Peyer's patch (tissue), 4 donors: ENCODE measurements at regions not wholly inside any gene's neighbourhood (a gene's known extent, or its start where the extent isn't known, plus 50 kb on each side); places are given as distances from the start of the nearest gene placed in this dataset.

Source experiments
- DNase-seq, 3 donors: peaks; one replicate each; pipeline ENCODE4 v3.0.0-alpha.2; 2017 to 2019
- H3K27ac ChIP-seq, 4 donors: fragments of 200-600 bp; sonication (generic); one replicate each; pipeline ENCODE4 v1.5.1; 2016 to 2019
- H3K27me3 ChIP-seq, 2 donors: fragments of 200-600 bp; sonication (generic); one replicate each; pipeline ENCODE4 v1.5.1; 2019
- H3K36me3 ChIP-seq, 3 donors: fragments of 200-600 bp; sonication (generic); one replicate each; pipeline ENCODE4 v1.5.1; 2016 to 2019
- H3K4me1 ChIP-seq, 4 donors: fragments of 200-600 bp; sonication (generic); one replicate each; pipeline ENCODE4 v1.5.1; 2016 to 2019
- H3K4me3 ChIP-seq, 4 donors: fragments of 200-600 bp; sonication (generic); 1 replicate in 3 of 4; 2 replicates in 1 of 4; pipeline ENCODE4 v1.5.1; 2016 to 2019; ENCODE audit warnings: mild to moderate bottlenecking in 1 of 4
- H3K9me3 ChIP-seq, 4 donors: fragments of 200-600 bp; sonication (generic); one replicate each; pipeline ENCODE4 v1.5.1; 2016 to 2019; ENCODE audit warnings: mild to moderate bottlenecking in 1 of 4
- CTCF ChIP-seq, 6 experiments: fragments of 450-650 bp in 4 of 6; fragments of 200-600 bp in 2 of 6; sonication (generic) in 1 of 6; IDR thresholded peaks; one replicate each; pipeline ENCODE4 v1.5.1; 2017 to 2019; ENCODE audit warnings: antibody characterized with exemption in 6 of 6, mild to moderate bottlenecking in 3 of 6, moderate library complexity in 1 of 6
- POLR2A ChIP-seq, 2 donors: fragments of 450-650 bp; IDR thresholded peaks; one replicate each; pipeline ENCODE4 v1.5.1; 2017; ENCODE audit warnings: antibody characterized with exemption in 2 of 2, mild to moderate bottlenecking in 2 of 2, moderate library complexity in 2 of 2

DNA sequence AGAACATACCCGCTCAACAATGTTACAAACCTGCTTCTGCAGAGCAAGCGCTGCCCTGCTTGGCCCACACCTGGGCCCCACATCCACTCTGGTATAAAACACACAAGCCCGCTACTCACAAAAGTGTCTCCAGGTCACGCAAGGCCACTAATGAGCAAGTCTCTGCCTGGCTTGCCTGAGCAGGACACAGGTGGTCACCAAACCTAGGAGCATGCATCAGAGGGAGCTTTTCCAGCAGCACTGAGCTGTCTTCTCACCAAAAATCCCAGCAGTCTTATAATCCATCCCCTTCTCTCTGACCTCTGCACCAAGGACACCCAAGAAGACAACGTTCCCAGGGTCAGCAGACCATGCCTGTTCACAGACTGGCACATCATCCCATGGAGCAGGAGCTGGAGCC, 100.8 kb downstream of the DLL1 start:
- Histone ChIP-seq H3K27ac (no peak overlapping the region), H3K9me3 (no peaks in the 10 kb centered on the region), H3K27me3 (no peaks in the 10 kb centered on the region), H3K4me3 (no peak overlapping the region), H3K36me3 (no peaks in the 10 kb centered on the region), H3K4me1 (no peaks in the 10 kb centered on the region)
- no peak for DNase-seq
- TF ChIP-seq POLR2A (IDR thresholded peaks at IDR 0.05) (no peak), CTCF (IDR thresholded peaks at IDR 0.05) (no peak)

DNA sequence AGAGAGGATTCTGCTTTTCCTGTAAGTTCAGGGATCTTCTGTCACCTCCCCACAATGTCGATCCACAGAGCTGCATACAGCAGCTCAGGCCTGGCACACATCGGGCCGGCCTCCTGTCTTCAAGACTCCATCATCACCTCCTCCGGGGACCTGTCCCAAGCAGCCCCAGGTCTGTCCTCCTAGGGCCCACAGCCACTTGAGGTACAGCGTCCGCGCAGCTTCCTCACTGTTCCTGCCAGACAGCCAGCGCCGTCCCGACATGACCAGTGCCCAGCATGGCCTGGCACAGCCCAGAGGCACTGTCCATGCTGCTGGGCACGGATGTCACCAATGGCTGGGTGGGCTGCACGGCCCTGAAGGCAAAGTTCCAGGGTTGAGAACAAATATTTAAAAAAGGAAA, 101.6 kb downstream of the DLL1 start:
- Histone ChIP-seq H3K27me3 (no peaks in the 10 kb centered on the region), H3K36me3 (no peaks in the 10 kb centered on the region), H3K27ac (no peak overlapping the region), H3K9me3 (no peaks in the 10 kb centered on the region), H3K4me3 (no peak overlapping the region), H3K4me1 (no peaks in the 10 kb centered on the region)
- DNase-seq, result peak in 1 of 3 donors; percentile 37
- TF ChIP-seq CTCF (IDR thresholded peaks at IDR 0.05) (no peak), POLR2A (IDR thresholded peaks at IDR 0.05) (no peak)

DNA sequence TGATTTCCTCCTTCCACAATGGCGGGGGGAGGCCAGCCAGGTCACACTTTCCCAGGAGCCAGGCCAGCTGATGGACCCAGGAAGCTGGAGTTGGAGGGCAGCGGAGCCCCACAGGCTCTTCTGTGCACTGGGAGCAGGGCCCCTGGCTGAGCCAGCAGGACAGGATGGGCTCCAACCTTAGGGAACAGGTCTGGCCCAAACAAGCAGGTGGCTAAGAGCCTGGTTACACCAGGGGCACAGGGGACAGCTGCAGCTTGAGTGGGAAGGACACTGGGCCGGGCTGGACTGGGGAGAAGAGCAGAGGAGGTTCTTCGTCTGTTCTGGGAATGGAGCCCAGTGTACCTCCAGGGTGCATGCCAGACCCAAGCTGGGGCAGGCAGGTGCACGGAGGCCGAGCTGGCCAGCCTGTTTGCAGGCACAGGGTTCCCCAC, 102.3 kb downstream of the DLL1 start:
- Histone ChIP-seq H3K27ac (no peak overlapping the region), H3K36me3 (no peaks in the 10 kb centered on the region), H3K9me3 (no peaks in the 10 kb centered on the region), H3K4me3 (no peak overlapping the region), H3K4me1 (no peaks in the 10 kb centered on the region), H3K27me3 (no peaks in the 10 kb centered on the region)
- DNase-seq, result peak in 1 of 3 donors; percentile 29
- no peak for TF ChIP-seq POLR2A (IDR thresholded peaks at IDR 0.05)
- TF ChIP-seq CTCF (IDR thresholded peaks at IDR 0.05), result no peak

DNA sequence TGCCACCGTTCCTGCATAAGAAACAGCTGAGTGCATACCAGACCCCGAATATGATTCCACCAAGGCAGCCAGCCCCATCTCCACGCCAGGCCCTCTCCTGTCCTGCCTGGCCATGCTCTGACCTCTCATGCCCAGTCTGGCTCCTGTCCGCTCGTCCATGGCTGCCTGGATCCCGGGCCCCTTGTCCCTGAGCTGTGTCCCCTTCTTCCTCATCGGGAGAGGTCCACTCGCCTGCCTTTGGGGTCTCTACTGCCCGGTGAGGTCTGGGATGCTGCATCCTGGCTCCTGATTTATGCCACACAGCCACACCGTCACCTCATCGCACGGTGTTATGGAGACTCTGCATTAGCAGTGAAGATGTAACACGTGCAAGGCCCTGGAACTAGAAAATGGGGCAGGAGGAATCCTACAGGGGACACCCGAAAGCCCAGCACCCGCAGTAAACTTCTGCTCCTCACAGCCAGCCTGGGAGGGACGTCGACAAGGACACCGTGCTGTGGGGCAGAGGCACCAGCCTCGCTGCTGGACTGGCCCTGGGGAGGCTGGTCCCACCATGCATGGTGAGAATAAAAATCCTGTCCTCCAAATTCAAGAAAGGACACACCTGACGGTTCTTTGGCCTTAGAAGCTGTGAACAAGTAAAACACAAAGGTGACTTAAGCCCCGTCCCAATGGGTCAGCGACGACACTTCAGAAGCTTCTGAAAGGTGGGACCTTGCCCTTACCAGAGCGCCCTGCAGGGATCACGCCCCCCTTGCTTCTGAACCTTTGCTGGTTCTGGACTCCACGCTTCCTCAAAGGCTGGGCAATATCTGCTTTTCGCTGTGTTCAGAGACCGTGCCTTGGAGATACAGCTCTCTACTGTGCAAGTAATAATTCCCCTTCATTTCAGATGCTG, 103.0 kb downstream of the DLL1 start:
- Histone ChIP-seq H3K27ac (no peak overlapping the region), H3K9me3 (no peaks in the 10 kb centered on the region), H3K4me1 (no peaks in the 10 kb centered on the region), H3K27me3 (no peaks in the 10 kb centered on the region), H3K36me3 (no peaks in the 10 kb centered on the region), H3K4me3 (no peak overlapping the region)
- DNase-seq, result no peak
- TF ChIP-seq POLR2A (IDR thresholded peaks at IDR 0.05) (no peak), CTCF (IDR thresholded peaks at IDR 0.05) (no peak)

GRCh38 chr6:170186941-170187668, 103.8 kb downstream of the DLL1 start:
- H3K27ac ChIP-seq, result no peak overlapping the region
- no peaks in the 10 kb centered on the region for H3K9me3 ChIP-seq
- no peaks in the 10 kb centered on the region for H3K4me1 ChIP-seq
- no peak for TF ChIP-seq POLR2A (IDR thresholded peaks at IDR 0.05)
- no peak for TF ChIP-seq CTCF (IDR thresholded peaks at IDR 0.05)
- no peaks in the 10 kb centered on the region for H3K27me3 ChIP-seq
- no peaks in the 10 kb centered on the region for H3K36me3 ChIP-seq
- peak in 1 of 3 donors; percentile 35 for DNase-seq
- no peak overlapping the region for H3K4me3 ChIP-seq
